H1 (cell line): ENCODE measurements at regions not wholly inside any gene's neighbourhood (a gene's known extent, or its start where the extent isn't known, plus 50 kb on each side); places are given as distances from the start of the nearest gene placed in this dataset.

Source experiments
- CTCF ChIP-seq, 3 experiments: IDR thresholded peaks; 1 replicate in 2 of 3; 2 replicates in 1 of 3; pipeline versions ENCODE4 v1.5.1 to v1.6.1; 2011; ENCODE audit warnings: low read length in 3 of 3, mild to moderate bottlenecking in 3 of 3, inconsistent platforms in 2 of 3, low read depth in 1 of 3, moderate library complexity in 1 of 3; ENCODE audit not compliant: insufficient read depth in 1 of 3; ENCODE audit errors: control extremely low read depth in 1 of 3
- EZH2 ChIP-seq: fragments of 200-600 bp; sonication (generic); IDR thresholded peaks from 2 replicates; pipeline ENCODE4 v1.7.1; 2012; ENCODE audit warnings: low read depth, mild to moderate bottlenecking, moderate library complexity, low read length, inconsistent platforms; ENCODE audit not compliant: severe bottlenecking
- HDAC2 ChIP-seq, 2 experiments: fragments of 300-600 bp in 1 of 2; sonication (generic) in 1 of 2; IDR thresholded peaks; 2 replicates each; pipeline ENCODE4 v1.6.1; 2011 to 2012; ENCODE audit warnings: low read depth in 2 of 2, low read length in 2 of 2, mild to moderate bottlenecking in 2 of 2, moderate library complexity in 2 of 2, borderline replicate concordance in 1 of 2, inconsistent platforms in 1 of 2
- JUND ChIP-seq: IDR thresholded peaks from 2 replicates; pipeline ENCODE4 v1.6.1; 2011; ENCODE audit warnings: mild to moderate bottlenecking, improper control_type of control experiment, low read length
- MAX ChIP-seq: IDR thresholded peaks from 2 replicates; pipeline ENCODE4 v1.6.1; 2012; ENCODE audit warnings: inconsistent platforms
- NRF1 ChIP-seq: IDR thresholded peaks from 2 replicates; pipeline ENCODE4 v1.6.1; 2011; ENCODE audit warnings: mild to moderate bottlenecking, low read depth, low read length, improper control_type of control experiment
- POLR2AphosphoS5 ChIP-seq: IDR thresholded peaks from 2 replicates; pipeline ENCODE4 v1.6.1; 2011; ENCODE audit warnings: low read depth, low read length
- RAD21 ChIP-seq, 2 experiments: IDR thresholded peaks in 1 of 2; conservative IDR thresholded peaks in 1 of 2; 2 replicates each; pipeline ENCODE4 v1.6.1; 2011; ENCODE audit warnings: low read depth in 2 of 2, low read length in 2 of 2, improper control_type of control experiment in 1 of 2, inconsistent platforms in 1 of 2, mild to moderate bottlenecking in 1 of 2, moderate library complexity in 1 of 2
- RXRA ChIP-seq: IDR thresholded peaks from 2 replicates; pipeline ENCODE4 v1.6.1; 2011; ENCODE audit warnings: low read depth, mild to moderate bottlenecking, low read length, moderate library complexity; ENCODE audit not compliant: insufficient read depth
- SP4 ChIP-seq: IDR thresholded peaks from 2 replicates; pipeline ENCODE4 v1.6.1; 2012; ENCODE audit warnings: low read length, inconsistent platforms
- TAF1 ChIP-seq: IDR thresholded peaks from 2 replicates; pipeline ENCODE4 v1.6.1; 2011; ENCODE audit warnings: mild to moderate bottlenecking, low read depth, low read length

- TF ChIP-seq CTCF (IDR thresholded peaks at IDR 0.05; ENCODE audit: control extremely low read depth in 1 of 3, insufficient read depth in 1 of 3, low read depth in 1 of 3, low read length in 3 of 3) = no peak
- TF ChIP-seq HDAC2 (IDR thresholded peaks at IDR 0.05; ENCODE audit: borderline replicate concordance in 1 of 2, low read depth in 2 of 2, low read length in 2 of 2) = no peak
- no peak for TF ChIP-seq JUND
- no peak for TF ChIP-seq TAF1
- TF ChIP-seq NRF1 = no peak
- no peak for TF ChIP-seq POLR2AphosphoS5
- no peak for TF ChIP-seq EZH2
- TF ChIP-seq SP4 = no peak
- no peak for TF ChIP-seq RXRA
- TF ChIP-seq RAD21 (IDR thresholded peaks at IDR 0.05 in 1 of 2, conservative IDR thresholded peaks at IDR 0.05 in 1 of 2; ENCODE audit: low read depth in 2 of 2, low read length in 2 of 2) = no peak
- no peak for TF ChIP-seq MAX
Observed at GRCh38 chr1:9440261-9440660, 99.0 kb upstream of the SLC25A33 start.
